ENCODE measurements at regions not wholly inside any gene's neighbourhood (a gene's known extent, or its start where the extent isn't known, plus 50 kb on each side); places are given as distances from the start of the nearest gene placed in this dataset.
A peak's percentile ranks its signal among the peaks of the same experiment; 100 is the strongest.

DNA sequence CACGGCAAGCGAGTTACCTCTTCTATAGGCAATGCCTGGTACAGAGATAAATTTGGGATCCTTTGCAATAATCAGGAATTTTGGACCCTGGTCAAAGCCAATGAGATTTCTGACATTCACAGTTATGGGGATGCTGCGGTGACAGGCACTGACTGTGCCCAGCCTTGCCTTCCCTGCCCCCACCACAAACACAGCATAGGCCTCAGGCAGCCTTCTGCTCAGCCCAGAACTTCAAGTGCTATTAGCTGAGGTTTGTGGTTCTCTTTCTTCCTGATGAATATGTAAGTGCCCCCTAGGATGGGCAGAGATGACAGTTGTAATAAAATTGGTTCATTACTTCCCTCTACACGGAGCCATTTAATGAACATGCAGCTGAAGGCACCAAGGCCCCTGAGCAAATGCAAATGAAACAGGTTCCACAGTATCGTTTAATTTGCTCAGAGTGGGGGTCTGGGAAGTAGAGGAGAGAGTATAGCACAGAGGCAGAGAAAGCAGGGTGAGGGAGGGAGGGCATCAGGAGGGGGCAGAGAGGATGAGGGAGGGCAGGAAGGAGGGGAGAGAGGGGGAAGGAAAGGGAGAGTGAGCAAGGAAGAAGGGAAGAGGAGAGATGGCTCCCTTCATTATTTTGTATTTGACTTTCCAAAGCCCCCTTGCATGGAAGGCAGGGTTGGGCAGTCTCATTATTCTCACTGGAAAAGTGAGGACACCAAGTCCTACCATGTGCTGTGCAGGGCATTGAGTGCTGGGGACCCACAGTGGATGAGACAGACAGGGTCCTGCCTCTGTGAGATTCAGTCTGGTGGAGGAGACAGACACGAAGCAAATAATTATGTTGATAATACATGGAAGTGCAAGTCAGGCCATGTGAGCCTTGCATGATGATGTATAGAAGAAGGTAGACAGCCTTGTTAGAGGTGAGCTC lies 513.0 kb downstream of the PTPRU start:
- no peak for DNase-seq (ENCODE audit: low read depth)

- DNase-seq (ENCODE audit: low read depth): no peak
These were observed 510.9 kb downstream of the PTPRU start for GRCh38 chr1:29747196-29747595.

DNA sequence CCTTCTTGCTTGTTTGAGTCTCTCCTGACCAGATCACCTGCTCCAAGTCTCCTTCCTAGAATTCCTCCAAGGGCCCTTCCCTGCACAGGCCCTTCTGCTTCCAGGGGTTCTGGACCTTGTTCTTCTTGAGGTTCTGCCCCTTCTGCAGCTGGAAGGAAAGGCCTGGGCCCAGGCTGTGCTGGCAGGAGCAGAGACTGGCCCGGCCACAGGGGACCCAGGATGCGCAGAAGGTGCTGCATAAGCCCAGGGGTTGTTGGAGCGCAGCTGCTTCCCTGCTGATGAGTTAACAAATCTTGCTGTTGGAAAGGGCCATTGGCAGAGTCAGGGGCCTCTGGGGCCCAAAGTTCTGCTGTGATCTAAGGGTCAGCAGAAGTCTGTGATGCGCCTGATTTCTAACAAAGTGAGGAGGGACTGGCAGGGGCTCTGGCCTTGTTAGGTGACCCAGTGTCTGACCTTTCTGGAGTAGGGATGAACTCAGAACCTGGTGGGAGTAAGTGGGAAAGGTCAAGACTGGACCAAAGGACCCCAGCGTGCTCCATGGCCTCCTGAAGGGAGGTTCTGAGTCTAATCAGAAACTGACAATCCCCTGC lies 509.8 kb downstream of the PTPRU start:
- no peak for DNase-seq (ENCODE audit: low read depth)

- no peak for DNase-seq (ENCODE audit: low read depth)
These were observed 508.6 kb downstream of the PTPRU start for GRCh38 chr1:29744684-29745490.

DNA sequence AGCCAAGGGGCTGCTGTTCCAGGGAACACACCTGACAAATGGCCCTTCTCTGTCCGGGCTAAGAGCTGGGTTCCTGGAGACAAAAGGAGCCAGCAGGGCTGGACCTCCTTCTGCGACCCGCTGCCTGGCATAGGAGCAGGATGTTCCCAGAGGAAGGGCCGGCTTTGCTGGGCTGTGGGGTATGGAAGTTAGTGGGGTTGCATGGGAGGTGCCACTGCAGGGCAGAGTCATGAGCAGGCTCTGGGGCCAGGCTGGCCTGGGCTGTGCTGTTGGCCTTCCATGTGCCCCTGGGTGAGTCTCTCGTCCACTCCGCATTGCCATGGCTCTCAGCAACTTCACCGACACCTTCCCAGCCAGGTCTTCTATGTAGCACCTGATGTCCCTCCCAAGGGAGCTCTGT lies 507.6 kb downstream of the PTPRU start:
- DNase-seq (ENCODE audit: low read depth): no peak

DNA sequence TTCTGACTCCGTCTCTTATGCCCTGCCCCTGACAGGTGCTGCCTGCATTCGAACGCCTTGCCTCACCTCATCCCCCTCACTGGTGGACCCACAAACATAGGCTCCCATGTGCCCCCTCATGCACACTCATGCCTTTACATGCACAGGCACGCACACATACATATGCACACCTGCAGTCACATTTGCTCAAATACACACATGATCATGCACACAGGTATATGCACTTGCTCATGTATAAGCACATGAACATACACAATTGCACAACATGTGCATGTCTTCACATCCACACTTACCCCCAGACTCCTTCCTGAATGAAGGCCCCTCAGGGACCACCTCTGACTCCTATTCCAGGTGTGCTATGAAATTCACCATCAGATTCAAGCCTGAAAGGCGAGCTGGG lies 506.9 kb downstream of the PTPRU start:
- no peak for DNase-seq (ENCODE audit: low read depth)

- DNase-seq (ENCODE audit: low read depth): no peak
These were observed 502.9 kb downstream of the PTPRU start for GRCh38 chr1:29739176-29739575.

DNA sequence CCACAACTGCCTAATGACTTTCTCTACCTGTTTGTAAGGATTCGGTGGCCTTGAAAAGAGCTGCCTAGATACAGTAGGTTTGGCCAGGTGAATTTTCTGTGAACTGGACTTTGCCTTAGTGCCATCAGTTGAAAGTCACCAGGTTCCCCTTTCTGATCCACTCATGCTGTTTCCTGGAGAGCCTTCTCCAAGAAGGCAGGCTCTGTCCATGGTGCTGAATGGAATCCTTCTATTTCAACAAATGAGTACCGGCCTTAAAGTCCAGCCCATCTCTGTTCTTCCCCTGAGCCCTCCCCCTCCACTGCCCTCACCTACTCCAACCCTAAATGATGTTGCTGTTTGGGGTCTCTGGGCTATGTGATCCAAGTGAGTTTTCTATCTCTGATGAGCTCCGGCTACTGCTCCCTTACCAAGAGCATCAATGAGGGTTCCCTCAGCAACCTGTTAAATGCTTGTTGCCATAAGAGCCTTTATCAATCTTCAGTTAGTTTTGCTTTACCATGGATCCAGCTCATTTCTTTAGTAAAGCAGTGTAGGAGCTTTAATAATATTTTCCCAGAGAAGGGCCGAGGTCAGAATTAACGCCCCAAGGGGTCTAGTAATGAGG lies 500.4 kb downstream of the PTPRU start:
- DNase-seq (ENCODE audit: low read depth): peak; percentile 70

- DNase-seq (ENCODE audit: low read depth): no peak
These were observed 496.1 kb downstream of the PTPRU start for GRCh38 chr1:29732453-29732852.

DNA sequence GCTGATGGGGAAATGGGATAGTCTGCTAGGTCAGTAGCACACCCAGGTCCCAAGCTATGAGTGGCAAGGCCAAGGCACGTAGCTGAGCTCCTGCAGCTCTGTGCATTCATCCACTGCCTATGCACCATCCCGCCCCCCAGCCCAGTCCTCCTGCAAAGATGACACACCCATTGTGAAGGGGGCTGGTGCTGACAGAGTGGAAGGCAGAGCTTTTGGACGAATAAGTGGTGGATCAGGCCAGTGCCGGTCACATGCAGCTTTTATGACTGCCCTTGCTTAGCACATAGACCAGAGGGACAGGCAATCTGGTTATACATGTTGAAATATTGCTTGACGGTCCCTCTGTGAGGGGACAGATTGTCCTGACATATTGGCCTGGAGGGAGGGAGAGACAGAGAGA lies 494.3 kb downstream of the PTPRU start:
- DNase-seq (ENCODE audit: low read depth): no peak

DNA sequence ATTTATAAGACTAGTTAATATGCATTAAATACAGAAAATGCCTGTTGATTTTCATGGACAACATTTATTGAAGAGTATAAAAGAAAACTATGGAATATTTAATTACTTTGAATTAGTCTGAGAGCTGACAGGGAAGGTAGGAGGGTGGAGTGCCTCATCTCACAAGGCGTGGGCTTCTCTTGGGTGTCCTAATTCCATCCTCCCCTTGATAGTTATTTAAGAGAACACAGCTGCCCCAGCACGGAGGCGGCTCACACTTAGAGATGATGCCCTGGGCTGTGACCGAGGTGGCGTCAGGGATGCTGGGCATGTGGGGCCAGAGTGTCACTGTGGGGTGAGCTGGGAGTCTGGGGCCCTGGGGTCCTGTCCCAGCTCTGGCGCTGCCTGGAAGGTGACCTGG lies 493.0 kb downstream of the PTPRU start:
- DNase-seq (ENCODE audit: low read depth): no peak

- no peak for DNase-seq (ENCODE audit: low read depth)
These were observed 492.4 kb downstream of the PTPRU start for GRCh38 chr1:29728703-29729102.

DNA sequence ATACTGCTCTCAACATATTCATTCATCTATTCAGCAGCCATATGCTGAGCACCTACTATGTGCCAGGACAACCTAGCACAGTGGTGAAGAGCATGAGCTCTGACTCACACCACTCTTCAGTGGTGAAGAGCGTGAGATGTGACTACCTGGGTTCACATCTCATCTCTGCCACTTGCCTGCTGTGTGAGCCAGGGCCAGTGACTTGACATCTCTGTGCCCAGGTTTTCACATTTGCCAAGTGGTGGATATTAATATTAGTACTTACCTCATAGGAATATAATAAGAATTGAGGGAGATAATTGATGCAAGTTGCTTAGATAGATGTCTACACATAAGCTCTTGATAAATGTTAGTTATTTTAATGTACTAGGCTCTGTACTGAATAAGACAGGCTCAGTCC lies 488.9 kb downstream of the PTPRU start:
- no peak for DNase-seq (ENCODE audit: low read depth)

DNA sequence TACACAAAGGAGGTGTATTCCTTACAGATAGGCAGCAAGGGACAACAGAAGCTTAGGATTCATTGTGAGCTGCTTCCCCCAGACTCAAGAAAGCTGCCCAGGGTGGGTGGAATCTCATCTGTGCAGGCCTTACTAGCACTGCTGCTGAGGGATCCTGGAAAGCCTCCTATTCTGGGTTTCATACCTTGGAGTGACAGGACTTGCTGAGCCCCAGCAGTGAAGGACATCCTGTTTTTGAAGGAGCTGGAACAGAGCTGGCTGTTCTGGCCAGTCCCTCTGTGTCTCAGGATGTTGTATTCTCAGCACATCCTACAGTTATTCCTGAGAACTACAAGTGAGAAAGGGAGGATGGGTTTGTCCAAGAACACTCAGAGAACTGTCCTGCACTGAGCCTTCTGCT lies 486.3 kb downstream of the PTPRU start:
- DNase-seq (ENCODE audit: low read depth): no peak

DNA sequence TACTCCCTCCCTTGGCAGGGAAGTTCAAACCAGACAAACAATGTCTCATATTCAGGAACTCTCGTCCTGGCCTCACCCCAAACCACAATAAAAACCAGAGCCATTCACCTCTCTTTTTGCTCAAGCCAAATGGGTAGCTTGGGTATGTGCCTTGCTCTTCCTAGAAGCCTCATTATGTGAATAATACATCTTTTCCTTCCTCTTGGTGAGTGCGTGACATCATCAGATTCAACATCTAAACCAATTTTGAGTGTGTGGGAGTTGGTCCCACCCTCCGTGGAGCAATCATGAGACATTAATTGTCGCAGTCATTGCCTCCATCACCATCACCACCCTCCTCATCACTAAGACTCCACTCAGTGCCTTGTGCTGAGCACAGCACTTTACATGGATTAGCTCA lies 482.9 kb downstream of the PTPRU start:
- no peak for DNase-seq (ENCODE audit: low read depth)

GRCh38 chr1:29718791-29719190 lies 482.5 kb downstream of the PTPRU start:
- no peak for DNase-seq (ENCODE audit: low read depth)

- no peak for DNase-seq (ENCODE audit: low read depth)
These were observed 480.0 kb downstream of the PTPRU start for GRCh38 chr1:29716306-29716705.

DNA sequence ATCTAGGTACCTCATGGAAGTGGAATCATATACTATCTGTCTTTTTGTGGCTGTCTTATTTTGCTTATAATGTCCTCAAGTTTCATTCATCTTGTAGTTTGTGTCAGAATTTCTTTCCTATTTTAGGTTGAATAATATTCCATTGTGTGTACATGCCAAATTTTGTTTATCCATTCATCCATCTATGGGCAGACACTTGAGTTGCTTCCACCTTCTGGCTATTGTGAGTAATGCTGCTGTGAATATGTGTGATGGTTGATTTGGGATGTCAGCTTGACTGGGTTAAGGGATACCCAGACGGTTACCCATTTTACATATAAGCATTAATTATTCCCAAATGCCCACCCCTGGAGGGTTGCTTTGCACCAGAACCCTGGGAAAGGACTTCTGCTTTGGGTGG lies 477.5 kb downstream of the PTPRU start:
- no peak for DNase-seq (ENCODE audit: low read depth)

- no peak for DNase-seq (ENCODE audit: low read depth)
These were observed 476.5 kb downstream of the PTPRU start for GRCh38 chr1:29712801-29713200.

- DNase-seq (ENCODE audit: low read depth): no peak
These were observed 475.9 kb downstream of the PTPRU start for GRCh38 chr1:29712284-29712651.

- DNase-seq (ENCODE audit: low read depth): peak; percentile 52
These were observed 475.4 kb downstream of the PTPRU start for GRCh38 chr1:29711582-29712283.
